Chondrocyte (in vitro differentiated cells): ENCODE measurements at regions not wholly inside any gene's neighbourhood (a gene's known extent, or its start where the extent isn't known, plus 50 kb on each side); places are given as distances from the start of the nearest gene placed in this dataset.

Experiments used
- DNase-seq: peaks from one replicate; pipeline ENCODE4 v3.0.0; 2021; ENCODE audit warnings: mixed read lengths, low spot score
- H3K27ac Mint-ChIP-seq: one replicate; pipeline ENCODE4 v1.8.0; 2021; ENCODE audit warnings: mild to moderate bottlenecking, moderate library complexity, mixed read lengths; ENCODE audit not compliant: unreplicated experiment
- H3K27me3 Mint-ChIP-seq: 2 replicates; pipeline ENCODE4 v1.8.0; 2021; ENCODE audit warnings: low read depth, mixed read lengths
- H3K36me3 Mint-ChIP-seq: 2 replicates; pipeline ENCODE4 v1.8.0; 2021; ENCODE audit warnings: low read depth, mixed read lengths
- H3K4me1 Mint-ChIP-seq: 2 replicates; pipeline ENCODE4 v1.8.0; 2021; ENCODE audit warnings: low read depth, mild to moderate bottlenecking, mixed read lengths
- H3K4me3 Mint-ChIP-seq: one replicate; pipeline ENCODE4 v1.8.0; 2021; ENCODE audit warnings: mild to moderate bottlenecking, moderate library complexity, mixed read lengths; ENCODE audit not compliant: unreplicated experiment
- H3K9me3 Mint-ChIP-seq: 2 replicates; pipeline ENCODE4 v1.8.0; 2021; ENCODE audit warnings: low read depth, mixed read lengths
- CTCF ChIP-seq: fragments of 200-600 bp; sonication (generic); IDR thresholded peaks from 2 replicates; pipeline ENCODE4 v1.5.0; 2021; ENCODE audit warnings: antibody characterized with exemption, mild to moderate bottlenecking, moderate library complexity

- Mint-ChIP-seq H3K9me3 (no peaks in the 10 kb centered on the region), H3K4me3 (no peak overlapping the region), H3K27ac (no peak overlapping the region), H3K4me1 (peaks cover 25% of the 10 kb centered on the region), H3K36me3 (no peaks in the 10 kb centered on the region), H3K27me3 (no peaks in the 10 kb centered on the region)
- DNase-seq: no peak
- TF ChIP-seq CTCF: no peak
These were observed 161.0 kb upstream of the SGK1 start for GRCh38 chr6:134478764-134479399.

- Mint-ChIP-seq H3K4me1 (peaks cover 23% of the 10 kb centered on the region), H3K27ac (no peak overlapping the region), H3K27me3 (no peaks in the 10 kb centered on the region), H3K4me3 (no peak overlapping the region), H3K9me3 (no peaks in the 10 kb centered on the region), H3K36me3 (no peaks in the 10 kb centered on the region)
- no peak for TF ChIP-seq CTCF
- no peak for DNase-seq
These were observed 160.2 kb upstream of the SGK1 start for GRCh38 chr6:134477991-134478635.

- Mint-ChIP-seq H3K27me3 (no peaks in the 10 kb centered on the region), H3K4me3 (no peak overlapping the region), H3K4me1 (peaks cover 5% of the 10 kb centered on the region), H3K36me3 (no peaks in the 10 kb centered on the region), H3K9me3 (no peaks in the 10 kb centered on the region), H3K27ac (no peak overlapping the region)
- no peak for DNase-seq
- TF ChIP-seq CTCF: no peak
These were observed 157.0 kb upstream of the SGK1 start for GRCh38 chr6:134474955-134475354.

GRCh38 chr6:134472661-134473060 lies 154.7 kb upstream of the SGK1 start:
- Mint-ChIP-seq H3K27me3 (no peaks in the 10 kb centered on the region), H3K27ac (no peak overlapping the region), H3K9me3 (no peaks in the 10 kb centered on the region), H3K4me3 (no peak overlapping the region), H3K36me3 (no peaks in the 10 kb centered on the region), H3K4me1 (peaks cover 15% of the 10 kb centered on the region)
- no peak for DNase-seq
- TF ChIP-seq CTCF: no peak

GRCh38 chr6:134472046-134472445 lies 154.1 kb upstream of the SGK1 start:
- DNase-seq: no peak
- no peak for TF ChIP-seq CTCF
- no peaks in the 10 kb centered on the region for H3K36me3 Mint-ChIP-seq
- no peaks in the 10 kb centered on the region for H3K9me3 Mint-ChIP-seq
- H3K4me3 Mint-ChIP-seq: no peak overlapping the region
- peaks cover 21% of the 10 kb centered on the region for H3K4me1 Mint-ChIP-seq
- H3K27ac Mint-ChIP-seq: no peak overlapping the region
- H3K27me3 Mint-ChIP-seq: no peaks in the 10 kb centered on the region
